NB4 (cell line): ENCODE measurements at regions not wholly inside any gene's neighbourhood (a gene's known extent, or its start where the extent isn't known, plus 50 kb on each side); places are given as distances from the start of the nearest gene placed in this dataset.

ENCODE experiments used
- DNase-seq: peaks from one replicate; pipeline ENCODE4 v3.0.0; 2010; ENCODE audit warnings: low read depth
- H3K4me3 ChIP-seq: one replicate; pipeline ENCODE4 v1.5.1; 2011; ENCODE audit warnings: mild to moderate bottlenecking, low read depth, low read length, moderate library complexity
- CTCF ChIP-seq: IDR thresholded peaks from one replicate; pipeline ENCODE4 v1.5.1; 2012; ENCODE audit warnings: low read depth, low read length
- MAX ChIP-seq: IDR thresholded peaks from 2 replicates; pipeline ENCODE4 v1.6.1; 2011; ENCODE audit warnings: low read depth, low read length
- MYC ChIP-seq: IDR thresholded peaks from 2 replicates; pipeline ENCODE4 v1.6.1; 2011; ENCODE audit warnings: low read depth, low read length
- POLR2A ChIP-seq: IDR thresholded peaks from 2 replicates; pipeline ENCODE4 v1.6.1; 2011; ENCODE audit warnings: mild to moderate bottlenecking; ENCODE audit not compliant: insufficient read length; ENCODE audit errors: extremely low read depth

GRCh38 chr7:340979-341694 is 51.2 kb downstream of the FOXL3 start:
- H3K4me3 ChIP-seq, result no peak overlapping the region
- DNase-seq, result no peak
- TF ChIP-seq CTCF (no peak), POLR2A (no peak)

GRCh38 chr7:341841-342638 is 52.1 kb downstream of the FOXL3 start:
- TF ChIP-seq POLR2A (no peak), MYC (no peak), CTCF (no peak), MAX (no peak)
- no peak overlapping the region for H3K4me3 ChIP-seq
- no peak for DNase-seq

- H3K4me3 ChIP-seq, result no peak overlapping the region
- DNase-seq, result no peak
- TF ChIP-seq MAX (no peak), MYC (no peak), CTCF (no peak), POLR2A (no peak)
These were observed 52.8 kb downstream of the FOXL3 start for GRCh38 chr7:342681-343216.

GRCh38 chr7:343227-343822 is 53.4 kb downstream of the FOXL3 start:
- TF ChIP-seq MAX (no peak), CTCF (no peak), POLR2A (no peak), MYC (no peak)
- no peak overlapping the region for H3K4me3 ChIP-seq
- no peak for DNase-seq

- no peak overlapping the region for H3K4me3 ChIP-seq
- DNase-seq, result no peak
- TF ChIP-seq CTCF (no peak), MAX (no peak), POLR2A (no peak), MYC (no peak)
These were observed 54.1 kb downstream of the FOXL3 start for GRCh38 chr7:343864-344607.
